GM21447 (cell line): ENCODE measurements at regions not wholly inside any gene's neighbourhood (a gene's known extent, or its start where the extent isn't known, plus 50 kb on each side); places are given as distances from the start of the nearest gene placed in this dataset.

Experiments used
- ATAC-seq: cut with Tn5 transposase; IDR thresholded peaks from one replicate; pipeline ENCODE4 v1.9.1; 2021; ENCODE audit not compliant: unreplicated experiment

DNA sequence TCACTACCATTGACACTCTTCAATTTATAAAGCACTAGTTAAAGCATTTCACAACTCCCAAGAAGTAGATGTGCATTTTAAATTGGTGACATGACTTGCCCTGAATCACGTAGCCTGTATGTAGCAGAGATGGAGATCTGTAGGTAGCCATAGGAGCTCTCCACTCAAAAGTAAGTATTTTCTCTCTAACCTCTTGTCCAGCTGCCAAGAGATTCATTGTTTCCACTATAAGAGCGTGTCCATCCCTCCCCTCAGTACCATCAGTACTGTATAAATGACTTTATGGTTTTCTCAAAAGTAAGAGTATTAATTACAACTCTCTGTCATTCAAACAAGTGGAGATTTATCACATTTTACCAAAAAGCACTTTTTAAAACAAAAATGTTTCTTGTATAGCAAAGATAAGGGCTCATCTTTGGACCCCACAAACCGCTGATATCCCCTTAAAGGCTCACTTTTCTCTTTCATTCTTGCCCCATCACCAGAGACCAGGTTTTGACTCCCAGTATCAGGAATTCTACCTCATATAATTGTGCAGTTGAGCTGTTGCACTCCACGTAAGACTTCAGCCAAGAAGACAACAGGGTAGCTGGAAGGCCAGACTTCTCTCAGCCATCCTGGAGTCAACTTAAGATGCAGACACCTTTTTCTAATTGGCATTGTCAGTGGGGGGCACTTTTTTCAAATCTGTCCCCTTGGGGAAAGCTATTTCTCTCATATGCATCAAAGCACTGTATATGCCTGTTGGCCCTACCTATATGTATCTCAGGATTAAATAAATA is 78.0 kb upstream of the GALNT5 start:
- no peak for ATAC-seq

GRCh38 chr2:157180359-157180758 is 77.1 kb upstream of the GALNT5 start:
- ATAC-seq: no peak

DNA sequence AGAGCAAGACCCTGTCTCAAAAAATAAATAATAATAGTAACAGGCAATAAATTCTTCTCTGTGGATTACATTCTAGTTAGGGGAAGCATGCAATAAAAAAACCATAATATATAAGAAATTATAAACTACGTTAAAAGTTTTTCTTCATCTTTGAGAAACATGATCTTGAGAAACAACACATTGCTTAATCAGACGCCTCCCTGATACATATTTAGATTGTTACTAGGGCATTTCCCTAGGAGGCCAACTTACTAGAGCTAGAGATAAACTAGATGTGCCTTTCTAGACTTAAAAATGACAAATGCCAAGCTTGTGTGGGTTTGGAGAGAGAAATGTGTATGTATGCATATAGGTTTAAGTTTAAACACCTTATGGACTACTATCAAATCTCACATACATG is 76.3 kb upstream of the GALNT5 start:
- ATAC-seq: no peak

DNA sequence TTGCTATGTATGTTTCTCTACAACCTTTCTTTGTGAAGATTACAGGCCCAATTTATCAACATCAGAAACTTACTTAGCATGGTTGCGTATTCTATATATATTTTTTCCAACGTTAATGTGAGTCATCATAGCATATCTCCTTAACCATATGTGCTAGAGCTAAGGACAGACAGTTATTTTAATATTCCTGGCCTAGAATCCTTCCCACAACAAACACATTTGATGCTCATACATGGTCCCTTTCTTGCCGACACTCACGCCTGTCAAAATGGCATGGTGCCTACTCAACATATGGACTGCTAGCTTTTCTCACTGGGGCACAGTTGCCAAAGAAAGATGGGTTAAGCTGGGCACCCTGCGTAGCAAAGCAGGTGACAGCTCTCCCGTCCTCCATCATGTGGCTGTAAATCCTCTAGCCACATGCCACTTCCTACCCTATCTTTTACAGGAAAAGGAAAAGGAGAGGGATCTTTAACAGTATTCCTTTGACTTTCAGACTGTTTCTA is 75.2 kb upstream of the GALNT5 start:
- no peak for ATAC-seq

GRCh38 chr2:157182834-157183396 is 74.6 kb upstream of the GALNT5 start:
- no peak for ATAC-seq

DNA sequence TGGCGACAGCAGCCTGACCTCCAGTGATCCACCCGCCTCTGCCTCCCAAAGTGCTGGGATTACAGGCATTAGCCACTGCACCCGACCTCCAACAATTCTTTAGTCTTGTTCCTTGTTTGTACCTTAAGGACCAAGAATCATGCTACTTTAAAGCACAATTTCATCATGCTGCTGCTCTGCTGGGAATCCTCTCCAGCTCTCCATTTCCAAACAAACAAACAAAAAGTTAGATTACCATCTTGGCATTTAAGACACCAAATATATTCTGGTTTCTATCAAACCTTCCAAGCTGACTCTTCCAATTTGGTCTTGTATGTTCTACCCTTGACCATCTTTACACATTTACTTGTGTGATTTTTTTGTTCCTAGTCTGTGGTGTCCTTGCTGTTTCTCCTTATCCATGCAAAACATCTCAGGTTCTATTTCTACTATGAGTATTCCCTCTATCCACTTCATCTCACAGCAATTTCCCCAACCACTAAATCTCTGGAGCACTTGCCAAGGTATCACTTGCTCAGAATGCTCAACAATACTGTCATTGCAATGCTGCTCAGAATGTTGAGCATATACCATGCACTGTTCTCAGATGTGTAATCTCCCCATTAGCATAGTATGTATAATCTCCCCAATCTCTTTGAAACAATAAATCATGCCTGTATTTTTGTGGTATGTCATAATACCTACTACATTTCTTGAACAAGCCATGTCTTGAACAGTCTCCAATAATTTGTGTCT is 73.2 kb upstream of the GALNT5 start:
- no peak for ATAC-seq

GRCh38 chr2:157185476-157186227 is 71.9 kb upstream of the GALNT5 start:
- no peak for ATAC-seq

GRCh38 chr2:157190151-157190550 is 67.4 kb upstream of the GALNT5 start:
- no peak for ATAC-seq

- ATAC-seq: no peak
These were observed 66.3 kb upstream of the GALNT5 start for GRCh38 chr2:157191186-157191585.

DNA sequence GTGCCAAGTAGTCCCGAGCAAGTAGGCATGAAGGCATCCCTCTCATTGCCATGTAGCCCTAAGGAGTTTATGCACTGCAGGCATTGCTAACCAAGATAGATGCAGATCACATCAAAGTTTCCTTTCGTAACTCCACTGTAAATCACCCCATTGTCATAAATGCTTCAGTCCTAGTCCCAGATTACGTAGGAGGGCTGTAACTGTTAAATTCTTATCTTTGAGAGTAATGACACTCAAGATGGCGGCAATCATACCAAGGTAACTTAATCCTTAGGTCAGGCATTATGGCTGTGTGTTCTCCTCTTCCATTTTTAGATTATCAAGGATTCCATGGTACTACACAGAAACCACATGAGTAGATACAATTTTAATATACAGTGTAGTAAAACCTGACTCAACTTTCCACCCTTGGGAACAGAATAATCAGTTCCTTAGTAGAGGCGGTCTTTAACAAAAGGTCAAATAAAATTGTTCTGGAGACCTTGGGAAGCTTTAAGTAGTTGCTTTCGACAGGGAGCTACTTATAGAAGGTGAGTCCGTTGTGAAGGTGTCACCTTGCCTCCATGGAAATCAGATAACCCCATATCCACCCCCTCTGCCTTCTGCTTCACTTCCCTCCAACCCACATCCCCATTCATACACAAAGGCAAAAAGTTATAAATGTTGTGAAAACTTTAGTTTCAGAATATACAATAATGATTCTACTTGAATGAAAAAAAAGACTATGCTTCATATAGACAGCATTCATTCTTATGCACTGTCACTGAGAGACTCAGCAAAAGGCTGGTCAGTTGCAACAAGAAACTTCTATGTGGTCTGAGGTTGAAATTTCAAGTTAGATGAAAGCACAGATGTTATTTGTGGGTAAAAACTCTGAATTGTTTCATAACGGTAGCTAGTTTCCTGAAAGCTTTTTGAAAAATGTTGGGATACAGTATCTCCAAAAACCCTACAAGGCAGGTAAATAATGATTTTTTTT is 64.8 kb upstream of the GALNT5 start:
- peak; percentile 88 for ATAC-seq

DNA sequence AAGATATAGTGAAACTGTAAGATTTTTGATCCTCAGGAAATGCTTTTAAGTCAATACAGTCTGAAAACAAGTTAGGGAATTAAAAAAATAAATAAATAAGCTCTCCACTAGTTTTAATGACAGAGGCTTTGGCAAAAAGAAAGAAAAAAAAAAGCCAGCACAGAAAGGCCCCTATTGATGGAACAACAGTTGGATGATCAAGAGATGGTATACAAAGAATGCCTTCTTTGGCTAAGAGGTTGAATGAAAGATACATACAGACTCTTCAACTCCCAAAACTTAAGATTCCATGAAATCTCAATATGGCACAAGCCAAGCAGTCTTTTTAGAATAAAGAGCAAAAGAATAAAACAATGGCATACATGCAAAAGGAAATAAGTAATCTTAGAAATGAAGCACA is 64.0 kb upstream of the GALNT5 start:
- ATAC-seq: no peak

DNA sequence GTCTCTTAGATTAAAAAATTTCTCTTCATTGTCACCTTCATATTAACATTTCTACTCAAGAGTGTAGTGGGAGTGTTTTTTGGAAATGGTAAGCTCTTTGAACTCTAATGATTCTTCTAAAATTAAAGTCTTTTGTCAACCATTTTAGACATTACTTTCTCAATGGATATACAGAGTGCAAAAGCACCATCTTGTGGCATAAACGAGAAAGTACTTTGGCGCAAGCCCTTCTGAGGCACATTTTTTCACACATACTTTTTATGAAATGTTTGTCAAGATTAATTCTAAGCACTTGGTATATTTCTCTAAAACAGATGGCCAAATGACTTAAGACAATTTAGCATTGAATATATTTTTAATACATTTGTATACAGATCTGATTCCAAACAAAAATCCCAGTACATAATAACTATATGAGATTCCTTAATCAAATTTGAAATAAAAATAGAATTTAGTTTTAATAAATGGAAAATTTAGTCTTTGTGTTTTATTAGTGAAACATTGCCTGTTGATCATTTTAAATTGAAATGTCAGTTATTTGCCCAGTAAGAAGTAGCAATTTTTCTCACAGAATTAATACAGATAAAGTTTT is 63.3 kb upstream of the GALNT5 start:
- ATAC-seq: peak; percentile 58

DNA sequence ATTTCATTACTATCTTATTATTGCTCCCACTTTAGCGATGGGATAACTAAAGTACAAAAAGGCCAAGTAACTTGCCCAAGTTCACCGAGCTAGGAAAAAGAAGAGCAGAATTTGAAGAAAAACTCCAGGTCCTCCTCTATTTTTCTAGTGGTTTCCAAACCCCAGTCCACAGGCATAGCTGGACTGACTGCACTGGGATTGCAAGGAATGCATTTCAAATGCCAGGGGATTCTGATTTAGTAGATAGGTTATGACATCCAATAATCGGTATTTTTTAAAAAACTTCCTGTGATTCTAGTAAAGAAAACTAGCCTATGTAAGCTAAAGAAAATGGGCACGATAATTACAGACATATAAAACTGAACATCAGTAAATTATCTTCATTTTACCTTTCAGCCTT is 62.7 kb upstream of the GALNT5 start:
- no peak for ATAC-seq

DNA sequence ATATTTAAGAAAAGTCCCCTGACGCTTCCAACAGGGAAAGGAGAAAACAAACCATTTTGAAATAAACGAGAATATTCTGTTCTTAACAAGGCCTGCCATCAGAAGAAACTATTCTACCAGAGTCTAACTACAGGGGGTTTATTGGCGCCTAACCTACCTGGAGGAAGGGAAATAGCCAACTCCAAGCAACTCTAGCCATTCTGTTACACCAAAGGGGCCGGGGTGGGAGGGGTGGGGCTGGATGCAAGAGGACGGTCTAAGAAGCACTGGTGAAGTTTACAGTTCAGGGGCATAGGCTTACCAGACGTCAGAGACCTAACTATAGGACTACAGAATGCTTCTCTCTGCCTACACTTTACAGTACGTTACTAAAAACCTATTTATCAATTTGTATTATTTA is 60.5 kb upstream of the GALNT5 start:
- ATAC-seq: no peak

DNA sequence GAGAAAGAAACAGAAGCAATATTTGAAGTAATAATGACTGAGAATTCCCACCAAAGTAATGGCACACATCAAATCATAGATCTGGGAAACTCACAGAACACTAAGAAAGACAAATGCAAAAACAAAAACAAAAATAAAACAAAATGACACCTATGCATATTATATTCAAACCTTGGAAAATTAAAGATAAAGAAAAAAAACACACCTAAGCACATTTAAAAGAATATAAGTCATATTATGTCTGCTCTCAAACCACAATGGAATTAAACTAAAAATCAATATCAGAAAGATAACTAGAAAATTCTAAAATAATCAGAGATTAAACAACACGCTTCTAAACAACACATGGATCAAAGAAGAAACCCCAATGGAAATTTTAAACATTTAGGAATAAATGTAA is 59.7 kb upstream of the GALNT5 start:
- ATAC-seq: no peak

DNA sequence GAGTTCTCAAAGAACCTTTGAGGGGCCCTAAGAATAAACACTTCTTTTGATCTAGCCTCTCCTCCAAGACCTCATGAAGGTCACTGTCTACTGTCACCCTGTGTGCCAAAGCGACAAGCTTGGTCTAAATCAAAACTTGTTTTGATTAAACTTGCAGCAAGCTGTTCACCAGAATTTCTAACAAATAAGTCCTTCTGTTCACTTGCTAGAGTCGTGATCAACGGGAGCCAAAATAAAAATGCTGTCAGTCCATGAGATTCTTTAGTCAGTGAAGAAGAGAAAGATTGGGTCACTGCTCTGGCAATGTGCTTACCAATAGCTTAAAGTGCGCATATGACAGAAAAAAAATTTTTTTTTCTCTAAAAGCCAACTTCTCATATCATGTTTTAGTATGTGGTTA is 53.9 kb upstream of the GALNT5 start:
- ATAC-seq: no peak

DNA sequence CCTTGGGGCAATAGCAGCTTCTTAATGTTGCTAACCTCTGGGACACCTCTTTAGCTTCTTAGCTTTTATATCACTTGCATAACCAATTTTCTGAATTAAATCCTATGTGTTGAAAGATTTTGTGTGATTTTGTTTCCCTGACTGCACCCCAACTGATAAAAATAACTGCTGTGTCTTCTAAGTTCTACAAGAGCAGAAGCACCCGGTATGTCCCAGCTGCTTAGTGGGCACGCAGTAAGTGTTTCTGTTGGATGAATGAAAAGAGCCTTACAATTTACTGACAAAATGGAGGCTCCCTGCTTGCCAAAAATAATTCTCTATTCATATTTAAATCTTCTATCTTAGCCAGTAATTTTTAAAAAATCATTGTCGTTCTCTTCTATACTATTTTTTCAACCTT is 53.1 kb upstream of the GALNT5 start:
- no peak for ATAC-seq

DNA sequence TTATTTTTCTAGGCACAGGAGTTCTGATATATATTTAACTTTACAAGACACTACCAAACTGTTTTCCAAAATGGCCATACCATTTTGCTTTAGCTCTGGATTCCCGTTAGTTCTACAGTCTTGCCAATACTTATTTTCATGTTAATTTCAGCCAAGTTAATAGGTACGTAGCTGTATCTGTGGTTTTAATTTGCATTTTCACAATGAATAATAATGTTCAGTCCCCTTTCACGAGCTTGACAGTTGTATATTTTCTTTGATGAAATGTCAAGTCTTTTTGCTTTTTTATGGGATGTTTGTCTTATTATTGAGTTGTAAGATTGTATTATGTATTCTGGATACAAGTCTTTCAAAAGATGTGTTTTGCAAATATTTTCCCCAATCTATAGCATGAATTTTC is 50.6 kb upstream of the GALNT5 start:
- ATAC-seq: no peak
